GM19395 (cell line): ENCODE measurements at regions not wholly inside any gene's neighbourhood (a gene's known extent, or its start where the extent isn't known, plus 50 kb on each side); places are given as distances from the start of the nearest gene placed in this dataset.
A peak's percentile ranks its signal among the peaks of the same experiment; 100 is the strongest.
"Not testable (repeated sequence)": the region's sequence is repeated elsewhere in the genome, so short reads cannot be mapped to it uniquely, and the experiment has no call there.

ENCODE experiments used
- ATAC-seq: cut with Tn5 transposase; IDR thresholded peaks from one replicate; pipeline ENCODE4 v1.9.1; 2021; ENCODE audit warnings: mild to moderate bottlenecking, moderate library complexity; ENCODE audit not compliant: unreplicated experiment

DNA sequence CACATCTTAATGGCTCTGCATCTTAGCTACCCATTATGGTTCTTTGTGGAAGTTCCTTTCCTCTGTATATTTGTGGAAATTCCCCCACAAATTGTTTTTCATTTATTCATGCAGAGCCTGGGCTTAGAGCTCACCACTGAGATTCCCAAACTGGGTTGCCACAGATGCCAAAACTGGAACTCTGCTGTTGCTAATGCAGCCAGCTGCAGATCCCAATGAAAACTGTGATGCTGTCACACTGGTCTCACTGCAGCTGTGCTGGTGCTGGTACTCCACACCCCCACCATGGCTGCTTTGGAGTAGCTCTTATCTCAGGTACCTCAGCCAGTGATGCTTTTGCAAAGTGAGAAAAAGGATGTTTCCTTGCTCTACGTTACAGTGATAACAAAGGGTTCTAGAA, 87.7 kb downstream of the DCK start:
- no peak for ATAC-seq

DNA sequence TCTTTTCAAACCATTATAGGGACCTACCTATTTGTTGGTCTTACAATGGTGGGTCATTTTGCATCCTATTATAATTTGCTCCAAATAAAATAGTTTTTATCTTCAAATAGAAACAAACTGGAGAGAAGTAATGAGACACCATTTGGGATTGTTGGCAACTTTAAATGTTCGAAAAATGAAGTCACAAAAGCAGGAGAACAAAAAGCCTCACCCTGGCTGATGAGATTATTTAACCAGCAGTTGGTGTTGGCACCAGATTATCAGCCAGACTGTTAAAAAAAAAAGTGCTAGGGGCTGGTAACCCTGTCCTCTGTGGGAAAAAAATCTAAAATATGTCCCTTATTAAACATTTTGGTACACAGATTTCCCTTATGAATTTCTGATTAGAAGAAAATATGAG, 100.3 kb downstream of the DCK start:
- no peak for ATAC-seq

DNA sequence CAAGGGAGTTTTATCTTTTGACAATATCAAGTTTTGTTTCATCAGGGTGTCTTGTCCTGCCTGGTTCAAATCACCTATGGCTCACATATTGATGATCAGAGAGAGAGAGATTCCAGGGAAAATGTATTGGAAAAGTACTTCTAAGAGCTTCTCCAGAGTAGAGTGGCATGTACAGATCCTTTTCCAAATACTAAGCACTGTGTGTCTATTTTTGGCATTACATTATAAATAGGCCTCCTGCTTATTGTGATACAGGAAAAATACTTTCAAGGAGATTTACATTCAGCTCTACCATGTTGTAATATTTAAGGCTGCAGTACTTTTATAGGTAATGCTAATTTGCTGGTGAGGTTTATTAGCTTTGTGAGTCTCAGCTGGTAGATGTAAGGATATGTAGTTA, 100.8 kb downstream of the DCK start:
- no peak for ATAC-seq

DNA sequence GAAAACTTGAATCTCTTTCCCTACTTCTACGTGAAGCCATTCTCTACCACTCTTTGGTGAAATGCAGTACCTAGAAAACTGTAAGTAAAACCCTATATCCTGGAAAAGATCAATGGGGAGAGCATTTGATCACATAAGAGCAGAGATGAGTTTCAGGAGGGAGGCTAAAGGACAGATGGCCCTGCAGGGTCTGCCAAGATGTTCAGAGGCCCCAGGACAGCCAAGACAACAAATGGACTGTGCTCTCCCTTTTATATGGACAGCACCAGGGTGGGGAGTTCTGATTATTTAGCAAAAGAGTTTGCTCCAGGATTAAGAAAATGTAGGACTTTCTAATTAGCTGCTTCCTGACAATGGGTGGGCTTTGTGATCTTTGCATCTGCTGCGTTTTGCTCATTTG, 101.7 kb downstream of the DCK start:
- ATAC-seq, result no peak

DNA sequence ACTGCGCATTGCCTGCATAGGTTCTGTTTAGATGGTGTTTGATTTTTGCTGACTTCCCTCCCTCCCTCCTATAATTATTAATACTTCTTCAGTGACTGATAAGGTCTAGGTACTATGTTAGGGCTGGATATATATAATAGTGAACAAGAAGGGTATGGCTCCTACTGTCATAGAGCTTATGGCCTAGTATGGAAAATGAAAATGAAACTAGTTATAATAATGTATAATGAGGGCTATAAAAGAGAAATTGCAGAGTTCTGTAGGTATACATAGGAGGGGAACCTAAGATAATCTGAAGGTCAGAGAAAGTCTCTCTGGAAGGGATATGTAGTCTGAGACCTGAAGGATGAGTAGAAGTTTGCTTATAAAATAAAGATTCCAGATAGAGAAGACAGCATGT, 102.1 kb downstream of the DCK start:
- no peak for ATAC-seq

DNA sequence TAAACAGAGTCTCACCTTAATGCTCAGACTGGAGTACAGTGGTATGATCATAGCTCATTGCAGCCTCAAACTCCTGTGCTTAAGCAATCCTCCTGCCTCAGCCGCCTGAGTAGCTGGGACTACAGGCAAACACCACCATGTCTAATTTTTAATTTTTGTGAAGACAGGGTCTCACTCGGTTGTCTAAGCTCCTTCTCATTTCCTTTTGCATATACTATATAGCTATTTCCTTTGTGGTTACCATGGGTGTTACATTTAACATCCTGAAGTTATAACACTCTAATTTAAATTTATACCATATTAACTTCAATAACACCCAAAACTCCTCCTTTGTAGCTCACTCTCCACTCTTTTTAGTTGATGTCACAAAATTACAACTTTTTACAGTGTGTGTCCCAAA, 114.3 kb downstream of the DCK start:
- no peak for ATAC-seq

DNA sequence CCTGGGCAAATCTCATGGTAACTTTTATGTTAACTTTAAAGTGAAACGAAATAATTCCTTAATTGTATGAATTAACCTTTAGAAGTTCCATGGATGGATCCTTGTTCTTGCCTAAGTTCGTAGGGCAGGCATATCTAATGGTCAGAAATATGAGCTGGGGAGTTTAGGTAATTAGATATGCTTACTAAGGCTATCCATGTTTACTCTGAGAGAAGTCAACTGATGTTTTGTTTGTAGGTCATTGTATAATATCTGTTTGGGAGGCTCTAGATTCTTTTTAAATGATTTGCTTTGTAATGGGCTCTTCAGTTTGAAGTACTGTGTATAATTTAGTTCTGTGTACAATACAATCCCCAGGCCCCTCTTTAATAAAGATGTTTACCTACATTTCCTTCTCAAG, 117.0 kb downstream of the DCK start:
- ATAC-seq, result no peak

DNA sequence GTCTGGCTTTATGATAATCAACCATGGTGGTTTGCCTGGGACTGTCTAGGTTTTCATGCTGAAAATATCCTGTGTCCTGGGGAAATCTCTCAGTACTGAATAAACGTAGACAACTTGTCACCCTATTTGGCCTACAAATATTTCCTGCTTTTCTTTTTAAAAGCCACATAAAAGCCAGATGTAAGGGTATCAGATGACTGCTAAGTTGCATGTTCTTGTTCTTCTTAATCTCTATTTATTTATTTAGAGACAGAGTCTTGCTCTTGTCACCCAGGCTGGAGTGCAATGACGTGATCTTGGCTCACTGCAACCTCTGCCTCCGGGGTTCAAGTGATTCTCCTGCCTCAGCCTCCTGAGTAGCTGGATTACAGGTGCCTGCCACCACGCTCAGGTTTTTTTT, 117.7 kb downstream of the DCK start:
- ATAC-seq, result not testable (repeated sequence)

DNA sequence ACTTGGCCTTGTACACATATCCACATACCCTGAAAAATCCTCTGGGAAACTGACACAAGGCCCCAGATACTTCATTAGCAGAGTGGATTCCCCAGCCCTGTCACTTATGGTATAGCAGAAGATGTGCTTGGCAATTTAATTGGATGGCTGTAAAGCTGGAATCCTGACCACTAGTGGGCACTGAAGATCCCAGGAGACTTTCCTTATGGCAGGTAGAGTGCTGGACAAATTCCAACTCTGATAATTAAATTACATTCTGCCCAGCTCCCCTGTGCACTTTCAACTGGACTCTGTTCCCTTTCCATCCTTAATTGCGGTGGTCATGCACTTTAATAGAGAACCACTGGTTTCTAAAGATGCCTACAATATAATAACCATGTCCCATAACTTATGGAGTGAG, 119.8 kb downstream of the DCK start:
- no peak for ATAC-seq

DNA sequence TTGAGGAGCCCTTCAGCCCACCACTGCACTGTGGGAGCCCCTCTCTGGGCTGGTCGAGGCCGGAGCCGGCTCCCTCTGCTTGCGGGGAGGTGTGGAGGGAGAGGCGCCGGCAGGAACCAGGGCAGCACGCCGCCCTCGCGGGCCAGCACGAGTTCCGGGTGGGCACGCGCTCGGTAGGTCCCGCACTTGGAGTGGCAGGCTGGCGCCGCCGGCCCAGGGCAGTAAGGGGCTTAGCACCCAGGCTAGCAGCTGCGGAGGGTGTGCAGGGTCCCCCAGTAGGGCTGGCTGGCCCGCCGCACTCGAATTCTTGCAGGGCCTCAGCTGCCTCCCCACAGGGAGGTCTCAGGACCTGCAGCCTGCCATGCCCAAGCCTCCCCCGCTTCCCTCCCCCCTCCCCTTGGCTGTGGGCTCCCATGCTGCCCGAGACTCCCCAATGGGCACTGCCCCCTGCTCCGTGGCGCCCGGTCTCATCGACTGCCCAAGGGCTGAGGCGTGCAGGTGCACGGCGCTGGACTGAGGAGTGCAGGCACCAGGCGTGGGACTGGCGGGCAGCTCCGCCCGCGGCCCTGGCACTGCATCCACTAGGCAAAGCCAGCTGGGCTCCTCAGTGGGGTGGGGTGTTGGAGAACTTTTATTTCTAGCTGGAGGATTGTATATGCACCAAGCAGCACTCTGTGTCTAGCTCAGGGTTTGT, 127.5 kb downstream of the DCK start:
- no peak for ATAC-seq

DNA sequence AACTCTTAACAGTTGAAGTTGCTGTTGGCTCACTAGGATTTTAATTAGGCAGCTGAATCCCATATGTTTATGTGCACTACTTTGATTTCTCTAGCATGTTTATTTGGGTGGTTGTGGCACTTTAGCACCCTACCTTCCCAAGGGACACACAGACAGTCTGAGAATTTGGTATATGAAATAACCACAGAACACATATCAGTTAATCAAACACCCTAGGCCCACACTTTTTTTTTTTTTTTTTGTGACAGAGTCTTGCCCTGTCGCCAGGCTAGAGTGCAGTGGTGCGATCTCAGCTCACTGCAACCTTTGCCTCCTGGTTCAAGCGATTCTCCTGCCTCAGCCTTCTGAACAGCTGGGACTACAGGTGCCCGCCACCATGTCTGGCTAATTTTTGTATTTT, 130.5 kb downstream of the DCK start:
- ATAC-seq, result no peak

DNA sequence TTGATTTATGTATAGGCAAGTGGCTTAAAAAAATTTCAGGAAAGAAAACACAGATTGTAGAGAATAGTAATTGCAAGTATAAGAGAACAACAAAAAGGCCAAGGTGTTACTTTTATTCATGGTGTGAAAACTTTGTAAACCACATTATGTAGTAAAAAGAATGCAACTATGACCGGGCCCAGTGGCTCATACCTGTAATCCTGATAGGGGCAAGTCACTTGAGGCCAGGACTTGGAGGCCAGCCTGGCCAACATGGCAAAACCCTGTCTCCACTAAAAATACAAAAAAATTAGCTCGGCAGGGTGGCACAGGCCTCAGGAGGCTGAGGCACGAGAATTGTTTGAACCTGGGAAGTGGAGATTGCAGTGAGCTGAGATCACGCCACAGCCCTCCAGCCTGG, 131.7 kb downstream of the DCK start:
- ATAC-seq, result no peak

DNA sequence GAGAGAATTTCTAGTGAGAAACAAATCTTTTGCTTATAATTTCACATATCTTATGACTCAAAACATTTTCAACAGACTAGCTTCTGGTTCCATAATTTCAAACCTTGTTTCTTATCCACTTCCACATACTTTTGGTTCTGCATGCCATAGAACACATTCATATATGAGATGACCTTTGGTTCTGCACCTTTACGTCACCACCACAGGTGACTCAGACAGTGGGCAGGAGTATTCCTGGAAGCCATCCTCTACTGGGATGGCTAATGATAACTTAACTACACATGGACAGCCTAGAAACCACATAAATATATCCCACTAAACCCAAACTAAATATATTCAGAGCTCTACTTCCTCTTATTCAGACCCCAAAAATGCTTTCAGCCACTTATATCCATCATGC, 133.3 kb downstream of the DCK start:
- ATAC-seq, result no peak

DNA sequence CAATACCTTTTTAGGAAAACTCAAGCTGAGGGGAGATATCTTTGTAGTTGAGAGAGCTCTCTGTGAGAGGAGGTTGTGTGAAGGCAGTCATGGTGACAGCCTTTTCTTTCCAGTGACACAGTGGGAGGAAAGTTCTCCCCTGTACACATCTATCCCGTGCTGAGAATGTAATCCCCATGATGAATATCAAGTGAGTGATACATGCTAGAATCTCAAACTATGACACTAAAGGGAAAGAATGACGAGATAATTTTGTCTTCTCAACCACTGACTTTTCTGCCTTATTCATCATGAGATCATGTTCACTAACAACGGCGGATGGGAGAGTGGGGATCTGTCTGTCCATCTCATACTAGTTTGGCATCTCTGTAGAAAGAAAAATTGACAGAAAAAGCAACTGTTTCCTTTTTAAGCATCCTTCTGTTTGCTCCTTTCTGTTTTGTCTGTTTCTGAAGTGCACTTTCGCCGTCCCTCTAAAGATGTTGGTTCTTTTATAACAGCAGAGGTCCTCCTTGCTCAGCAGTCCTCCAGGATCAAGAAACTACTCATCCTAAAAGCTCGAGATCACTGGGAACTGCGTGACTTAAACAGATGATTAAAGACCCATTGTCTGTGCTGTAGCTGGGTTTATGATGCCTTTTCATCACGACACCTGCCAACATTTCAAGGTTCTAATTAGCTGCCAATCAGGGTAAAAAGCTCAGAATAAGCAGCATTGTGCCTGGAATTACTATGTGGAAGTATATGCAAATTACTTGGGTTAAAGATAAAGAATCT, 137.6 kb downstream of the DCK start:
- no peak for ATAC-seq

DNA sequence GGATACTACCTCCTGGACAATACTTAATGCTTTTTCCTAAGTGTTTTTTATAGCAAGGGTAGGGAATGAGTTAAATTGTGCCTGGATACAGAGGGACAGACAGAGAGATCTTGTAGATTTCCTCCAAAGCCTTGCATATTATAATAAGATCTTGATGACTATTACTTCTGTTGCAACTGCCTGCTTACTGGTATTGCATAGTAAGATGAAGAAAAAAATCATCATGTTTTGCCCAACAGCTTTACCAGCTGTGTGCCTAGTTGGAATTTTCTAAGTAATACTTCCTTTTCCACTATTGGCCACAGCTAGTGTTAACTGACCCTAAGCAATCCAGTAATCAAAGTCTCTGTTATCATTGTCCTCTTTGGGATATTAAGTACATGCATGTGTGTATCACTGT, 139.0 kb downstream of the DCK start:
- ATAC-seq, result no peak

DNA sequence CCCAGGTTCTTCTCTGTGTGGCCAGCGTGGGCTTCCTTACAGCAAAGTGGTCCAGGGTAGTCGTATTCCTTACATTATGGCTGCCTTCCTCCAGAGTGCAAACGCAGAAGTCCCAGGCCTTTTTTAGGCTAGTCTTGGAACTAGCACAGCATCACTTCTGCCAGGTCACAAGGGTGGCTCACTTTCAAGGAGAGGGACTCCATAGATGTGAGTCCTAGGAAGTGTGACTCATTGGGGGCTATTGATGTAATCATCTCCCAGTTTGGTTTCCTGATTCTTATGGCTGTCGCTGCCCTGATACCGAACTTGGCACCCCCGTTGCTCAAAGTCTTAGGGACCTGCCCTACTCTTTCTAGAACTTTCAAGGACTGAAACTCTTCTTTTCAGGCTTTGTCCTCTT, 140.0 kb downstream of the DCK start:
- ATAC-seq, result no peak

DNA sequence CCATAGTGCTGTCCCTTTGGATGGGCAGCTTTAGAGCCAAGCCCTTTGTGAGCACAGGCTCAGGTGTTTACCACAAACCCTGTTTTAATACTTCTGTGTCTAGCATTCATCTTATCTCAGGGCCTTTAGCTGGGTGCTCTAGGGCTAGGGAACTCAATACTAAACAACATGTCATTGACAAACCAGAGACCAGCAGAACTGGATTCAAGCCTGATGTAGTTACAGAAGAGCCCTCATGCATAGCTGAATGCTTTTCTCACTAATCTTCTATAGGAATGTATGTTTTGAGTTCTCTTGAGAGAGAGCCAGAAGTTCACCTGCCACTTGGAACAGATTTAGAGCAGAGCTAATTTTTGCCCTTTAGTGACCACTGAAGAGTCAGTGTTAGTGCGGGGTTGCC, 142.6 kb downstream of the DCK start:
- ATAC-seq, result no peak

DNA sequence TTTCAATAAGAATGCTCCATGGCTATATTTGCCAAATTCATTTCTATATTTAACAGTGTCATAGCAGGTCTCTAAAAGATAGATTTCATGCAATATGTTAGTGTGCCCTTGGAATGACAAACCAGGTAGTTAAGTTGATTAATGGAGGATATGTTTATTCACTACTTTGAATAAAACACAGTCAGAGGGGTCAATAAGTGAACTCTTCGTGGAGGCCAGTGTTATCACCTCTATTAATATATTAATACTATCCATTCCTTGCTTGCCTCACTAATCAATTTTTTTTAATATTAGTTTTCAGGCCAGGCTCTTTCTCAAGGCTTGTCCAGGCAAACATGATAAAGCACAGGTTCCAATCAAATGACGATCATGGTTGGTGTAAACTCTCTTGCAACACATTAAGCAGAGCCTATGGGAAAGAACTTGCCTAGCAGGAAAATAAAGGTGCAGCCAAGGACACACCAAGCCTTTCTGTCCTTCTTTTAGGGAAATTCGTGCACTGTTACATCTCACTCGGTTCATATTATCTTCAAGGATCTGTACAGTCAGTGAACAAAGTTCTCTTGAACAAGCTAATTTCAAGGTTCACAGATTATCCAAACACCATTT, 144.7 kb downstream of the DCK start:
- ATAC-seq, result no peak

DNA sequence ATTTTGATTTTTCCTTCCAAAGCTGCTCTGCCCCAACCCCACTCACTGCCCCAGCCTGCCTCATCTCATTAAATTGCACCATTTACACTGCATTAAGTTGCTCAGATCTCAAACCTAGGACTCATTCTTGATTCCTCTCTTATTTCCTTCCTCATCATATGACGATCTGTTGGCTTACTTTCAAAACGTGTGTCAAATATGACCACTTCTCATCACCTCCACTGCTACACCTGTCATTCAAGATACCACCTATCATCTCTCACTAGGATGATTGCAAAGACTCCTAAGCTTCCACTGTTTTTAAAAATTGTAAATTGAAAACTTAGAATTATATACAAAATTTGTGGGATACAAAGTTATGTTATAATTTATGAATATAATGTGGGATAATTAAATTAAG, 147.1 kb downstream of the DCK start:
- ATAC-seq, result no peak

DNA sequence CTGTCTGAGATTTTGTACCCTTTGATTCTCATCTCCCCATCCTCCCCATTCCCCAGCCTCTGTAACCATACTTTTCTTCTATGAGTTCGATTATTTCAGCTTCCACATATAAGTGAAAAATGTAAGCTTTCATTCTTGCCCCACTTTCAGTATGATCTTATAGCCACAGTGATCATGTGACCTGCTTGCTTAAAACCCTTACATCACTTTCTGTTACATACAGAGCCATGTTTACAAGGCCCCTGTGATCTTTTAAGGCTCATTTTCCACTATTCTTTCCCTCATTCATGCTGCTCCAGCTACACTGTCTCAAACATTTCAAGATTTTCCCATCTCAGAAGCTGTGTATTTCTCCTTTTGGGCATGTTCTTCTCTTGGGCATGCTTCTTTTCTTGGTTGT, 147.7 kb downstream of the DCK start:
- peak; percentile 63 for ATAC-seq

DNA sequence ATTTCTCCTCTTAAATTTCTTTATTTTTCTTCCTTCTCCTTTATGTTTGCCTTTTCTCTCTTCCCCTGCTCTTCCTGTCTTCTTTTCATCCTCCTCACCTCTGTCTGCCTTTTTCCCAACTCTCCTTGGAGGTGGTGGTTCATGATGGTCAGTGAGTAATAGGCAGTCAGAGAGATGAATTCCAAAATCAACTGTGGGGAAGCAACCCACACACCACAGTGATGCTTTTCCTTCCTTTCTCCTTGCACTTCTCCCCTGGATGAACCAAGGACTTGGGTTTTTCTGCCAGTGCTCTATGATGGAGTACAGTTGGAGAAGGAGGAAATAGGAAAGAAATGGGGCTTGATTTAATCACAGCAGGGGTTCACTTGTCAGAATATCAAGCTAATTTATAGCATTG, 153.8 kb downstream of the DCK start:
- no peak for ATAC-seq

DNA sequence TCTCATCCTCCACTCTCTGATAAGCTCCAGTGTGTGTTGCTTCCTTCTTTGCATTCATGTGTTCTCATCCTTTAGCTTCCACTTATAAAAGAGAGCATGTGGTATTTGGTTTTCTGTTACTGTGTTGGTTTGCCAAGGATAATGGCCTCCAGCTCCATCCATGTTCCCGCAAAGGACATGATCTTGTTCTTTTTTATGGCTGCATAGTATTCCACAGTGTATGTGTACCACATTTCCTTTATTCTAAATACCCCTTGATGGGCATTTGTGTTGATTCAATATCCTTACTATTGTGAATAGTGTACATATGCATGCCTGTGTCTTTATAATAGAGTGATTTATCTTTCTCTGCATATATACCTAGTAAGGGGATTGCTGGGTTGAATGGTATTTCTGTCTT, 155.1 kb downstream of the DCK start:
- no peak for ATAC-seq
